Colonic mucosa (tissue), 4 donors: ENCODE measurements at regions not wholly inside any gene's neighbourhood (a gene's known extent, or its start where the extent isn't known, plus 50 kb on each side); places are given as distances from the start of the nearest gene placed in this dataset.

Experiments
- DNase-seq: peaks from one replicate; pipeline ENCODE4 v3.0.0-alpha.2; 2020
- H3K27ac ChIP-seq: fragments of 200-600 bp; one replicate; pipeline ENCODE4 v1.8.0; 2021
- H3K27me3 ChIP-seq: fragments of 200-600 bp; one replicate; pipeline ENCODE4 v1.8.0; 2021
- H3K36me3 ChIP-seq: fragments of 200-600 bp; one replicate; pipeline ENCODE4 v1.8.0; 2021
- H3K4me1 ChIP-seq: fragments of 200-600 bp; one replicate; pipeline ENCODE4 v1.8.0; 2021; ENCODE audit warnings: mild to moderate bottlenecking
- H3K4me3 ChIP-seq: fragments of 200-600 bp; one replicate; pipeline ENCODE4 v1.8.0; 2021
- H3K9ac ChIP-seq, 2 donors: one replicate each; pipeline ENCODE4 v1.7.0; 2013; ENCODE audit warnings: control low read depth in 2 of 2, low read depth in 2 of 2, low read length in 2 of 2
- H3K9me3 ChIP-seq: fragments of 200-600 bp; one replicate; pipeline ENCODE4 v1.8.0; 2021
- intact Hi-C: fragments of 100-400 bp; cut with DNase I; formaldehyde crosslinking; loops from one replicate; pipeline ENCODE4 v1.14.1; 2022
- TF ChIP-seq, protein P1 (sequence below): fragments of 200-600 bp; IDR thresholded peaks from one replicate; pipeline ENCODE4 v1.8.0; 2022; ENCODE audit warnings: antibody characterized with exemption, mild to moderate bottlenecking
- donor health status: healthy.
- donor health status: DM: no; HTN: no; CAD: no.
- donor health status: DM: no; HTN: no; CAD: no.

DNA sequence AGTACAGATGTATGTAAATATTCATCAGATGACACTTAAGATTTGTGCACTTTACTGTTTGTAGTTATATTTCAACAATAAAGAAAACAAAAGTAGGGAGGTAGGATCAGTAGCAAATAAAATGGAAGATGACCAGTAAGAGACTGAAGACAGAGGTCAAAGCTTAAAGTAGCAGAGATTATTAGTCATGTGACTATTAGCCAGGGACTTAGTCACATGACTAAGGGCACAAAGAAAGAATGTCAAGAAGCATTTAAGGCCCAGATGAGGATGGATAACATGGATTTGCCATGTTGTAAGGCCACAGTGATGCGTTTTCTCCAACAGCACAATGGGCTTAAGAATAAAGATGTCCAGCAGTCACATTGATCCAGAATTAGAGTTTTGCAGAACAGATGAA lies 479.6 kb downstream of the BCOR start:
- TF ChIP-seq, protein P1, sequence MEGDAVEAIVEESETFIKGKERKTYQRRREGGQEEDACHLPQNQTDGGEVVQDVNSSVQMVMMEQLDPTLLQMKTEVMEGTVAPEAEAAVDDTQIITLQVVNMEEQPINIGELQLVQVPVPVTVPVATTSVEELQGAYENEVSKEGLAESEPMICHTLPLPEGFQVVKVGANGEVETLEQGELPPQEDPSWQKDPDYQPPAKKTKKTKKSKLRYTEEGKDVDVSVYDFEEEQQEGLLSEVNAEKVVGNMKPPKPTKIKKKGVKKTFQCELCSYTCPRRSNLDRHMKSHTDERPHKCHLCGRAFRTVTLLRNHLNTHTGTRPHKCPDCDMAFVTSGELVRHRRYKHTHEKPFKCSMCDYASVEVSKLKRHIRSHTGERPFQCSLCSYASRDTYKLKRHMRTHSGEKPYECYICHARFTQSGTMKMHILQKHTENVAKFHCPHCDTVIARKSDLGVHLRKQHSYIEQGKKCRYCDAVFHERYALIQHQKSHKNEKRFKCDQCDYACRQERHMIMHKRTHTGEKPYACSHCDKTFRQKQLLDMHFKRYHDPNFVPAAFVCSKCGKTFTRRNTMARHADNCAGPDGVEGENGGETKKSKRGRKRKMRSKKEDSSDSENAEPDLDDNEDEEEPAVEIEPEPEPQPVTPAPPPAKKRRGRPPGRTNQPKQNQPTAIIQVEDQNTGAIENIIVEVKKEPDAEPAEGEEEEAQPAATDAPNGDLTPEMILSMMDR, result no peak

DNA sequence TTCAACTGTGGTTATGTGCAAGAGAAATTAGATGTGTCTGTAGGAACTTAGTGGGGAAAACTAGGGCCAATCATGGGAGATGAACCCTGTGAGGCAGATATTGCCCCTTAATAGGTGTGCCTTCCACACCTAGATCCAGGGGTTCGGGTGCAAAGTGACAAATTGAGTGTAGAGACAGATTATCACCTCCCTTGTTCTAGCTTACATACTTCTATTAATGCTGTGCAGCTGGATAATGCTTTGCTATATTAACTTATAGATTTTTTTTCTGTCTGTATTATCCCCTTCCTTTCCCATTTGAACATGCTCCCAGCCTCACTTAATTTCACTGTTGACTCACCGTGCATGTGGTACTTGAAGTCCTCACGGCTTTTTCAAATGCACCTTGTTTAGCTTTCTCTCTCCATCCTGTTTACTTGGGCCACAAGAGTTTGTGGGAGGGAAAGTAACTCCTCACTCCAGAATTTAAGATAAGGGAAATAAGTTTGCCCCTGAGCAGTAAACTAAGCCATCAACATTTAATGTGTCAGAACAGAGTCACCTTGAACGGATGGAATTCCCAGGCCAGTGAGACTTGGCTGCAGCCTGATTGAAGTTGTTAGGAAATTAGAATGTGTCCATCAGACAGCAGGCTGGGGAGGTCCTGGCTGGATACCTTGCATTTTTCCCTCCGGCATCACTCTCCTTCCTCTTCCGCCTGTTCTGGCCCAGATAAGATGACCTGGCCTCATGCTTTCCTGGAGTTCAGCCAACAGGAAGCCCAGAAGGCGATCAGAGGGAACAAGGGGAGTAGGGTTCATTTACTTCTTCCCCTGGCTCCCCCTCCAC lies 478.4 kb downstream of the BCOR start:
- no peak overlapping the region for H3K27ac ChIP-seq
- intact Hi-C loops, result no loop called here
- no peak for DNase-seq
- no peaks in the 10 kb centered on the region for H3K9me3 ChIP-seq
- H3K4me3 ChIP-seq, result no peak overlapping the region
- no peak overlapping the region for H3K9ac ChIP-seq
- no peaks in the 10 kb centered on the region for H3K27me3 ChIP-seq
- TF ChIP-seq, protein P1, result no peak
- H3K4me1 ChIP-seq, result no peaks in the 10 kb centered on the region
- H3K36me3 ChIP-seq, result no peaks in the 10 kb centered on the region

More for the DNA sequence above, 479.6 kb downstream of the BCOR start:
- Histone ChIP-seq H3K9ac (no peak overlapping the region), H3K36me3 (no peaks in the 10 kb centered on the region), H3K4me3 (no peak overlapping the region), H3K27ac (no peak overlapping the region), H3K27me3 (peaks cover 10% of the 10 kb centered on the region), H3K9me3 (no peaks in the 10 kb centered on the region), H3K4me1 (no peaks in the 10 kb centered on the region)
- intact Hi-C loops, result no loop called here
- no peak for DNase-seq

DNA sequence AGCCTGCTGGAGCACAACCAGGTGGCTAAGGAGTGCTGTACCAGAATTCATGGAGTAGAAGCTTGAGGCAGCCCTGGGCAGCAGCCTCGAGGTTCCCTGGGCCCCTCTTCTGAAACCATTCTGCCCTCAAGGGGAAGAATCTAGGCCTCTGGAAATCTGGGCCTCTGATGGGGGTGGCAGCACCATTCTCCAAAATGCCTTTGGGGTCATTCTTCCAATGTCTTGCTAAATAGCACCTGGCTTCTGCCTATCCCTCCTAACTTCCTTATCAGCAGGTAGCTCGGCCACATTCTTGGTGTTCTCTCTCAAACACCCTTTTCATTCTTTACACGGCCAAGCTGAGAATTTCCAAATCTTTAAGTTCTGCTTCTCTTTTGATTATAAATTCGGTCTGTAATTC lies 473.6 kb downstream of the BCOR start:
- intact Hi-C loops, result no loop called here
- TF ChIP-seq, protein P1, result no peak
- Histone ChIP-seq H3K27me3 (no peaks in the 10 kb centered on the region), H3K9ac (no peak overlapping the region), H3K36me3 (no peaks in the 10 kb centered on the region), H3K4me3 (no peak overlapping the region), H3K4me1 (no peaks in the 10 kb centered on the region), H3K27ac (no peak overlapping the region), H3K9me3 (no peaks in the 10 kb centered on the region)
- DNase-seq, result no peak

DNA sequence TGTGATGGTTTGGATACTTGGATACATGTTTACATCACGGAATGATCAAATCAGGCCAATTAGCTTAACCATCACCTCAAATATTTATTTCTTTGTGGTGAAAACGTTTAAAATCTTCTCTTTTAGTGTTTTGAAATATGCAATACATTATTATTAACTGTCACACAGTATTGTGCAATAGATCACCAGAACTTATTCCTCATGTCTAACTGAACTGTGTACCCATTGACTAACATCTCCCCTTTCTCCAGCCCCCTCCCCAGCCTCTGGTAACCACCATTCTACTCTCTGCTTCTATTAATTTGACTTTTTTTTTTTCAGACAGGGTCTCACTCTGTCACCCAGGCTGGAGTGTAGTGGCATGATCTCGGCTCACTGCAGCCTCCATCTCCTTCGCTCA lies 471.9 kb downstream of the BCOR start:
- H3K4me3 ChIP-seq, result no peak overlapping the region
- no peak overlapping the region for H3K9ac ChIP-seq
- no peaks in the 10 kb centered on the region for H3K27me3 ChIP-seq
- H3K9me3 ChIP-seq, result no peaks in the 10 kb centered on the region
- intact Hi-C loops, result no loop called here
- TF ChIP-seq, protein P1, result no peak
- H3K36me3 ChIP-seq, result no peaks in the 10 kb centered on the region
- no peak for DNase-seq
- H3K4me1 ChIP-seq, result no peaks in the 10 kb centered on the region
- no peak overlapping the region for H3K27ac ChIP-seq

DNA sequence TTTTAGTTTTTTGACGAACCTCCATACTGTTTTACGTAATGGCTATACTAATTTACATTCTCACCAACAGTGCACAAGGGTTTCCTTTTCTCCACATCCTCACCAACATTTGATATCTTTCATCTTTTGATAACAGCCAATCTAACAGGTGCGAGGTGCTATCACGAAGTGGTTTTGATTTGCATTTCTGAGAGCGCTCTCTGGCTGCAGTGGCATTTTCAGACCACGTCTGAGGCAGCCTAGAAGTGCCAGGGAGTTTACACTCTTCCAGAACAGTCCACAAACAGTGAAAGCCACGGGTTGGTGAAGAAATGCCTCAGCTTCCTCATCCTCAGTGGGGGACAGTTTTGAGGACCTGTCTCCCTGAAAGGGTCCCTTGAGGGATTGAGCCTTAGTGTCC lies 471.0 kb downstream of the BCOR start:
- TF ChIP-seq, protein P1, result no peak
- Histone ChIP-seq H3K9me3 (no peaks in the 10 kb centered on the region), H3K27ac (no peak overlapping the region), H3K9ac (no peak overlapping the region), H3K4me1 (no peaks in the 10 kb centered on the region), H3K36me3 (no peaks in the 10 kb centered on the region), H3K27me3 (no peaks in the 10 kb centered on the region), H3K4me3 (no peak overlapping the region)
- intact Hi-C loops, result no loop called here
- no peak for DNase-seq
